SU-DHL-6 (cell line): ENCODE measurements at regions not wholly inside any gene's neighbourhood (a gene's known extent, or its start where the extent isn't known, plus 50 kb on each side); places are given as distances from the start of the nearest gene placed in this dataset.
"Not testable (repeated sequence)": the region's sequence is repeated elsewhere in the genome, so short reads cannot be mapped to it uniquely, and the experiment has no call there.

Experiments
- H2AFZ ChIP-seq: fragments of 200-600 bp; sonication (generic); 2 replicates; pipeline ENCODE4 v1.6.1; 2014; ENCODE audit warnings: low read depth, mild to moderate bottlenecking, moderate library complexity, mixed read lengths, antibody characterized with exemption, low read length; ENCODE audit not compliant: severe bottlenecking
- H3F3A ChIP-seq: fragments of 200-600 bp; shearing (Covaris generic); 2 replicates; pipeline ENCODE4 v1.6.0; 2016; ENCODE audit warnings: antibody characterized with exemption, mild to moderate bottlenecking; ENCODE audit not compliant: insufficient read depth
- H3K27ac ChIP-seq: fragments of 200-600 bp; sonication (generic); 2 replicates; pipeline ENCODE4 v1.5.1; 2016; ENCODE audit warnings: low read depth, mild to moderate bottlenecking, low read length, moderate library complexity, mixed read lengths
- H3K27me3 ChIP-seq: fragments of 200-600 bp; sonication (generic), shearing (Covaris generic); 2 replicates; pipeline ENCODE4 v1.6.0; 2014; ENCODE audit warnings: mild to moderate bottlenecking, low read length
- H3K36me3 ChIP-seq: fragments of 200-600 bp; sonication (generic); 2 replicates; pipeline ENCODE4 v1.6.1; 2014; ENCODE audit warnings: mild to moderate bottlenecking, low read length, mixed read lengths
- H3K4me2 ChIP-seq: fragments of 300-600, 200-600 bp; shearing (Covaris generic), sonication (generic); 2 replicates; pipeline ENCODE4 v1.6.0; 2014; ENCODE audit warnings: low read length, low read depth, mild to moderate bottlenecking; ENCODE audit not compliant: poor library complexity, severe bottlenecking
- H3K4me3 ChIP-seq: fragments of 200-600 bp; sonication (generic); 2 replicates; pipeline ENCODE4 v1.5.1; 2014; ENCODE audit warnings: antibody characterized with exemption, low read length, mild to moderate bottlenecking, mixed read lengths; ENCODE audit not compliant: insufficient read depth, poor library complexity, severe bottlenecking
- H3K79me2 ChIP-seq: fragments of 200-600 bp; sonication (generic); 2 replicates; pipeline ENCODE4 v1.6.1; 2014; ENCODE audit warnings: mild to moderate bottlenecking, low read length, moderate library complexity; ENCODE audit not compliant: insufficient read depth
- H3K9ac ChIP-seq: fragments of 200-600 bp; sonication (generic); 2 replicates; pipeline ENCODE4 v1.7.0; 2014; ENCODE audit warnings: mild to moderate bottlenecking, low read length
- H3K9me2 ChIP-seq: fragments of 200-600 bp; sonication (generic); replicated peaks from 2 replicates; pipeline ENCODE4 v1.6.1; 2014; ENCODE audit warnings: low read length; ENCODE audit not compliant: insufficient read depth
- H3K9me3 ChIP-seq: fragments of 200-600 bp; sonication (generic); 2 replicates; pipeline ENCODE4 v1.6.1; 2014; ENCODE audit warnings: low read length, mixed read lengths; ENCODE audit not compliant: insufficient read depth
- H4K20me1 ChIP-seq: fragments of 200-600 bp; sonication (generic); 2 replicates; pipeline ENCODE4 v1.6.1; 2014; ENCODE audit warnings: low read depth, mild to moderate bottlenecking, antibody characterized with exemption, low read length, moderate library complexity, mixed read lengths
- CTCF ChIP-seq: fragments of 200-600 bp; sonication (generic); IDR thresholded peaks from one replicate; pipeline ENCODE4 v1.5.1; 2017; ENCODE audit warnings: antibody characterized with exemption, mild to moderate bottlenecking, low read length, moderate library complexity; ENCODE audit not compliant: insufficient read depth, poor library complexity, severe bottlenecking
- EZH2phosphoT487 ChIP-seq: fragments of 200-600 bp; sonication (generic), shearing (Covaris generic); conservative IDR thresholded peaks from 2 replicates; pipeline ENCODE4 v1.6.1; 2018; ENCODE audit warnings: mild to moderate bottlenecking, antibody characterized with exemption, low read length, moderate library complexity, mixed read lengths

GRCh38 chr15:22735781-22736180 is 50.7 kb upstream of the NIPA1 start:
- Histone ChIP-seq H2AFZ (no peak overlapping the region), H3K79me2 (no peaks in the 10 kb centered on the region), H3K27ac (no peak overlapping the region), H3K27me3 (no peaks in the 10 kb centered on the region), H4K20me1 (no peaks in the 10 kb centered on the region), H3K9ac (no peak overlapping the region), H3K4me2 (no peak overlapping the region), H3K9me2 (no peaks in the 10 kb centered on the region), H3K4me3 (no peak overlapping the region), H3K36me3 (no peaks in the 10 kb centered on the region), H3F3A (no peaks in the 10 kb centered on the region), H3K9me3 (no peaks in the 10 kb centered on the region)
- no peak for TF ChIP-seq EZH2phosphoT487
- TF ChIP-seq CTCF = no peak

GRCh38 chr15:22736200-22736599 is 50.2 kb upstream of the NIPA1 start:
- not testable (repeated sequence) for H3F3A ChIP-seq, H3K9me3 ChIP-seq, H3K4me3 ChIP-seq, H3K27me3 ChIP-seq, H3K9me2 ChIP-seq, H3K27ac ChIP-seq, H4K20me1 ChIP-seq, H3K9ac ChIP-seq, H3K36me3 ChIP-seq, H3K79me2 ChIP-seq, H3K4me2 ChIP-seq, H2AFZ ChIP-seq
